ENCODE measurements at regions not wholly inside any gene's neighbourhood (a gene's known extent, or its start where the extent isn't known, plus 50 kb on each side); places are given as distances from the start of the nearest gene placed in this dataset.
"Not testable (repeated sequence)": the region's sequence is repeated elsewhere in the genome, so short reads cannot be mapped to it uniquely, and the experiment has no call there.

GRCh38 chr11:4237771-4238170 is 130.4 kb downstream of the OR52B4 start:
- TF ChIP-seq CTCF, POLR2A, POLR2AphosphoS5 (IDR thresholded peaks at IDR 0.05): not testable (repeated sequence)
